K562 (cell line): ENCODE measurements at regions not wholly inside any gene's neighbourhood (a gene's known extent, or its start where the extent isn't known, plus 50 kb on each side); places are given as distances from the start of the nearest gene placed in this dataset.

Experiments
- ATAC-seq: fragments of 200-7000 bp; cut with Tn5 transposase; 3 replicates; pipeline ENCODE4 v1.9.1; 2020; ENCODE audit warnings: moderate library complexity
- BruUV-seq: library from RNA; stranded (reverse); fragments of 400-500 nt; replicated peaks from 2 replicates; lab custom pipeline; 2021; lab: Mats Ljungman, UMichigan
- CTCF ChIA-PET: fragments of 300-600 bp; formaldehyde crosslinking; extraction: SDS; loops from one replicate; lab custom pipeline; 2021; ENCODE audit warnings: low intra/inter-chr PET ratio; lab: Yijun Ruan, JAX
- POLR2A ChIA-PET: fragments of 300-600, 350-650 bp; sonication (Branson Sonifier 250); formaldehyde crosslinking; extraction: SDS; loops from one replicate; lab custom pipeline; 2021; ENCODE audit warnings: antibody characterized with exemption, inconsistent platforms; lab: Yijun Ruan, JAX
- DNase-seq, 4 experiments: peaks; one replicate each; pipeline versions ENCODE4 v3.0.0 to v3.0.0-alpha.2; 2011 to 2018; ENCODE audit warnings: low spot score in 3 of 4, mixed read lengths in 3 of 4; ENCODE audit errors: extremely low read depth in 1 of 4
- FAIRE-seq: peaks from 2 replicates; lab custom pipeline; 2011; peaks lifted over from hg19 to GRCh38; lab: Jason Lieb, UNC
- H2AFZ ChIP-seq: 2 replicates; pipeline ENCODE4 v1.6.0; 2011; ENCODE audit warnings: low read depth, low read length, control low read depth, inconsistent platforms
- H3K27ac ChIP-seq: fragments of 200-600 bp; 3 replicates; pipeline ENCODE4 v1.8.0; 2011; ENCODE audit warnings: low read depth, mild to moderate bottlenecking, control low read depth, inconsistent platforms, low read length, moderate library complexity, mixed read lengths; ENCODE audit errors: extremely low read depth
- H3K27me3 ChIP-seq, 2 experiments: fragments of 300-600 bp in 1 of 2; 2 replicates in 1 of 2; 3 replicates in 1 of 2; pipeline versions ENCODE4 v1.6.0 to v1.8.0; 2011; ENCODE audit warnings: inconsistent platforms in 2 of 2, low read length in 2 of 2, mild to moderate bottlenecking in 1 of 2, mixed read lengths in 1 of 2, moderate library complexity in 1 of 2; ENCODE audit not compliant: control insufficient read depth in 2 of 2, insufficient read depth in 2 of 2
- H3K36me3 ChIP-seq: fragments of 300-600 bp; 3 replicates; pipeline ENCODE4 v1.8.0; 2011; ENCODE audit warnings: mild to moderate bottlenecking, low read length, inconsistent platforms; ENCODE audit not compliant: control insufficient read depth, insufficient read depth
- H3K4me1 ChIP-seq, 2 experiments: fragments of 200-600 bp in 1 of 2; replicated peaks in 1 of 2; 2 replicates in 1 of 2; 3 replicates in 1 of 2; pipeline versions ENCODE4 v1.5.1 to v1.8.0; 2011; ENCODE audit warnings: inconsistent platforms in 2 of 2, low read length in 2 of 2, mild to moderate bottlenecking in 1 of 2, mixed read lengths in 1 of 2, moderate library complexity in 1 of 2; ENCODE audit not compliant: control insufficient read depth in 2 of 2, insufficient read depth in 2 of 2
- H3K4me2 ChIP-seq: 2 replicates; pipeline ENCODE4 v1.6.1; 2011; ENCODE audit warnings: low read length, control low read depth, inconsistent platforms, mixed read lengths; ENCODE audit not compliant: insufficient read depth
- H3K4me3 ChIP-seq: fragments of 200-600 bp; sonication (generic), shearing (Covaris generic); 2 replicates; pipeline ENCODE4 v1.5.1; 2016; ENCODE audit warnings: control low read depth, inconsistent platforms
- H3K79me2 ChIP-seq: fragments of 200-600 bp; 3 replicates; pipeline ENCODE4 v1.8.0; 2011; ENCODE audit warnings: low read length, inconsistent platforms; ENCODE audit not compliant: control insufficient read depth, insufficient read depth
- H3K9ac ChIP-seq, 2 experiments: 2 replicates each; pipeline versions ENCODE4 v1.6.0 to v1.6.1; 2011; ENCODE audit warnings: low read depth in 2 of 2, low read length in 2 of 2, control low read depth in 1 of 2, inconsistent platforms in 1 of 2, mild to moderate bottlenecking in 1 of 2, mixed read lengths in 1 of 2; ENCODE audit not compliant: insufficient read depth in 1 of 2
- H3K9me1 ChIP-seq: one replicate; pipeline ENCODE4 v1.6.0; 2011; ENCODE audit warnings: inconsistent platforms, mild to moderate bottlenecking, low read length, moderate library complexity; ENCODE audit not compliant: control insufficient read depth, insufficient read depth
- H3K9me3 ChIP-seq: replicated peaks from 2 replicates; pipeline ENCODE4 v1.5.1; 2011; ENCODE audit warnings: low read depth, low read length, inconsistent platforms; ENCODE audit not compliant: control insufficient read depth, insufficient read depth
- H4K20me1 ChIP-seq: replicated peaks from 2 replicates; pipeline ENCODE4 v1.6.1; 2011; ENCODE audit warnings: low read length, inconsistent platforms, mixed read lengths; ENCODE audit not compliant: control insufficient read depth, insufficient read depth
- MYC ChIP-seq, 2 experiments: fragments of 250-450 bp in 1 of 2; sonication (Bioruptor Pico) in 1 of 2; IDR thresholded peaks; 2 replicates each; pipeline versions ENCODE4 v1.5.1 to v1.6.1; 2012 to 2021; ENCODE audit warnings: low read depth in 2 of 2, borderline replicate concordance in 1 of 2, improper control_type of control experiment in 1 of 2, low read length in 1 of 2, mild to moderate bottlenecking in 1 of 2, moderate library complexity in 1 of 2
- TEAD1 ChIP-seq, 2 experiments: fragments of 450-650 bp in 1 of 2; sonication (generic) in 1 of 2; formaldehyde crosslinking; IDR thresholded peaks; 2 replicates each; pipeline versions ENCODE4 v1.4.0 to v1.8.0; 2020 to 2022; ENCODE audit warnings: mild to moderate bottlenecking in 2 of 2, missing genetic modification reagents in 1 of 2
- TFAM ChIP-seq: fragments of 250-450 bp; sonication (Bioruptor Pico); conservative IDR thresholded peaks from 2 replicates; pipeline ENCODE4 v1.5.0; 2021; ENCODE audit warnings: mild to moderate bottlenecking, moderate library complexity
- ZBED1 ChIP-seq: IDR thresholded peaks from 2 replicates; pipeline ENCODE4 v1.6.1; 2014
- ZBTB8A ChIP-seq: fragments of 450-650 bp; IDR thresholded peaks from 2 replicates; pipeline ENCODE4 v1.6.1; 2018; ENCODE audit warnings: mild to moderate bottlenecking, moderate library complexity; ENCODE audit not compliant: partially characterized antibody
- ZNF316 ChIP-seq: fragments of 450-650 bp; IDR thresholded peaks from 2 replicates; pipeline ENCODE4 v1.6.1; 2016
- WGBS: fragments of 100-300 bp; shearing (Covaris generic); methylation state at CpG from one replicate; pipeline ENCODE4 v1.1.6; 2016; ENCODE audit warnings: low coverage, mixed read lengths; ENCODE audit not compliant: insufficient coverage; ENCODE audit errors: missing lambda C conversion rate; 5-methylcytosine and 5-hydroxymethylcytosine counted together
- in situ Hi-C: fragments of 300-500 bp; cut with MboI; formaldehyde crosslinking; loops from 4 replicates; pipeline ENCODE4 v1.15.0; 2018; ENCODE audit warnings: inconsistent platforms, mixed read lengths
- intact Hi-C: fragments of 100-400 bp; cut with micrococcal nuclease; formaldehyde crosslinking; loops from 2 replicates; pipeline ENCODE4 v1.14.2; 2022
- TF ChIP-seq, protein P1 (sequence below): fragments of 450-650 bp; IDR thresholded peaks from 2 replicates; pipeline ENCODE4 v1.6.1; 2017; ENCODE audit warnings: antibody characterized with exemption, mild to moderate bottlenecking
- TF ChIP-seq, protein P2 (sequence below): fragments of 250-450 bp; sonication (Bioruptor Pico); IDR thresholded peaks from 2 replicates; pipeline ENCODE4 v1.9.0; 2021; ENCODE audit warnings: mild to moderate bottlenecking
- TF ChIP-seq, protein P3 (sequence below): sonication (generic); formaldehyde crosslinking; IDR thresholded peaks from 2 replicates; pipeline ENCODE4 v1.8.0; 2022; ENCODE audit warnings: missing genetic modification reagents, mild to moderate bottlenecking, borderline replicate concordance

DNA sequence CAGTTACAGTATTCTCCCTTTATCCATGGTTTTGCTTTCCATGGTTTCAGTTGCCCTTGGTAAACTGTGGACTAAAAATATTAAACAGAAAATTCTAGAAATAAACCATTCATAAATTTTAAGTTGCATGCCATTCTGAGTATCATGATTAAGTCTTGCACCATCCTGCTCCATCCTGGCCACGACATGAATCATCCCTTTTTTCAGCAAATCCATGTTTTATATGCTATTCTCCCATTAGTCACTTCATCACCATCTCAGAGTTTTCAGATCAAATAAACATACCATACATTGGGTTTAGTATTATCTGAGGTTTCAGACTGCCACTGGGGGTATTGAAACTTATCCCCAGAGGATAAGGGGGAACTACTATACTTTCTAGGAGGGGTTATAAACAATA, 234.4 kb upstream of the ATP10B start:
- ATAC-seq (no peak), FAIRE-seq (no peak), DNase-seq (no peak)
- Histone ChIP-seq H3K27ac (no peak overlapping the region), H3K36me3 (no peaks in the 10 kb centered on the region), H3K9me1 (no peaks in the 10 kb centered on the region), H3K4me1 (no peaks in the 10 kb centered on the region), H3K79me2 (no peaks in the 10 kb centered on the region), H2AFZ (no peak overlapping the region), H3K4me3 (no peak overlapping the region), H3K9me3 (0 out of 2 replicates have a peak, but pooled peaks cover 2% of the 10 kb centered on the region), H3K4me2 (no peak overlapping the region), H4K20me1 (no peaks in the 10 kb centered on the region), H3K27me3 (no peaks in the 10 kb centered on the region)
- CTCF ChIA-PET: no interaction called here
- 0% methylated on average over 1 of the region's 1 CpG for WGBS
- intact Hi-C loops: no loop called here
- BruUV-seq: no TSS peak
- TF ChIP-seq TFAM: no peak
- no peak for TF ChIP-seq ZBTB8A
- TF ChIP-seq, protein P1, sequence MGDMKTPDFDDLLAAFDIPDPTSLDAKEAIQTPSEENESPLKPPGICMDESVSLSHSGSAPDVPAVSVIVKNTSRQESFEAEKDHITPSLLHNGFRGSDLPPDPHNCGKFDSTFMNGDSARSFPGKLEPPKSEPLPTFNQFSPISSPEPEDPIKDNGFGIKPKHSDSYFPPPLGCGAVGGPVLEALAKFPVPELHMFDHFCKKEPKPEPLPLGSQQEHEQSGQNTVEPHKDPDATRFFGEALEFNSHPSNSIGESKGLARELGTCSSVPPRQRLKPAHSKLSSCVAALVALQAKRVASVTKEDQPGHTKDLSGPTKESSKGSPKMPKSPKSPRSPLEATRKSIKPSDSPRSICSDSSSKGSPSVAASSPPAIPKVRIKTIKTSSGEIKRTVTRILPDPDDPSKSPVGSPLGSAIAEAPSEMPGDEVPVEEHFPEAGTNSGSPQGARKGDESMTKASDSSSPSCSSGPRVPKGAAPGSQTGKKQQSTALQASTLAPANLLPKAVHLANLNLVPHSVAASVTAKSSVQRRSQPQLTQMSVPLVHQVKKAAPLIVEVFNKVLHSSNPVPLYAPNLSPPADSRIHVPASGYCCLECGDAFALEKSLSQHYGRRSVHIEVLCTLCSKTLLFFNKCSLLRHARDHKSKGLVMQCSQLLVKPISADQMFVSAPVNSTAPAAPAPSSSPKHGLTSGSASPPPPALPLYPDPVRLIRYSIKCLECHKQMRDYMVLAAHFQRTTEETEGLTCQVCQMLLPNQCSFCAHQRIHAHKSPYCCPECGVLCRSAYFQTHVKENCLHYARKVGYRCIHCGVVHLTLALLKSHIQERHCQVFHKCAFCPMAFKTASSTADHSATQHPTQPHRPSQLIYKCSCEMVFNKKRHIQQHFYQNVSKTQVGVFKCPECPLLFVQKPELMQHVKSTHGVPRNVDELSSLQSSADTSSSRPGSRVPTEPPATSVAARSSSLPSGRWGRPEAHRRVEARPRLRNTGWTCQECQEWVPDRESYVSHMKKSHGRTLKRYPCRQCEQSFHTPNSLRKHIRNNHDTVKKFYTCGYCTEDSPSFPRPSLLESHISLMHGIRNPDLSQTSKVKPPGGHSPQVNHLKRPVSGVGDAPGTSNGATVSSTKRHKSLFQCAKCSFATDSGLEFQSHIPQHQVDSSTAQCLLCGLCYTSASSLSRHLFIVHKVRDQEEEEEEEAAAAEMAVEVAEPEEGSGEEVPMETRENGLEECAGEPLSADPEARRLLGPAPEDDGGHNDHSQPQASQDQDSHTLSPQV: no peak
- TF ChIP-seq, protein P2, sequence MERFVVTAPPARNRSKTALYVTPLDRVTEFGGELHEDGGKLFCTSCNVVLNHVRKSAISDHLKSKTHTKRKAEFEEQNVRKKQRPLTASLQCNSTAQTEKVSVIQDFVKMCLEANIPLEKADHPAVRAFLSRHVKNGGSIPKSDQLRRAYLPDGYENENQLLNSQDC: no peak
- no peak for TF ChIP-seq TEAD1 (CRISPR knock-in tag; IDR thresholded peaks at IDR 0.05)
- no peak for TF ChIP-seq ZNF316
- no peak for TF ChIP-seq MYC (IDR thresholded peaks at IDR 0.05; ENCODE audit: low read depth, low read length)
- TF ChIP-seq MYC (CRISPR knock-in tag; IDR thresholded peaks at IDR 0.05; ENCODE audit: borderline replicate concordance, low read depth): no peak
- TF ChIP-seq ZBED1: no peak
- TF ChIP-seq, protein P3, sequence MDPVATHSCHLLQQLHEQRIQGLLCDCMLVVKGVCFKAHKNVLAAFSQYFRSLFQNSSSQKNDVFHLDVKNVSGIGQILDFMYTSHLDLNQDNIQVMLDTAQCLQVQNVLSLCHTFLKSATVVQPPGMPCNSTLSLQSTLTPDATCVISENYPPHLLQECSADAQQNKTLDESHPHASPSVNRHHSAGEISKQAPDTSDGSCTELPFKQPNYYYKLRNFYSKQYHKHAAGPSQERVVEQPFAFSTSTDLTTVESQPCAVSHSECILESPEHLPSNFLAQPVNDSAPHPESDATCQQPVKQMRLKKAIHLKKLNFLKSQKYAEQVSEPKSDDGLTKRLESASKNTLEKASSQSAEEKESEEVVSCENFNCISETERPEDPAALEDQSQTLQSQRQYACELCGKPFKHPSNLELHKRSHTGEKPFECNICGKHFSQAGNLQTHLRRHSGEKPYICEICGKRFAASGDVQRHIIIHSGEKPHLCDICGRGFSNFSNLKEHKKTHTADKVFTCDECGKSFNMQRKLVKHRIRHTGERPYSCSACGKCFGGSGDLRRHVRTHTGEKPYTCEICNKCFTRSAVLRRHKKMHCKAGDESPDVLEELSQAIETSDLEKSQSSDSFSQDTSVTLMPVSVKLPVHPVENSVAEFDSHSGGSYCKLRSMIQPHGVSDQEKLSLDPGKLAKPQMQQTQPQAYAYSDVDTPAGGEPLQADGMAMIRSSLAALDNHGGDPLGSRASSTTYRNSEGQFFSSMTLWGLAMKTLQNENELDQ (CRISPR knock-in tag): no peak
- TF ChIP-seq, all 486 proteins: peak for 0
- in situ Hi-C loops: no loop called here
- POLR2A ChIA-PET: no interaction called here
- H3K9ac ChIP-seq: no peak overlapping the region
